ENCODE measurements at regions not wholly inside any gene's neighbourhood (a gene's known extent, or its start where the extent isn't known, plus 50 kb on each side); places are given as distances from the start of the nearest gene placed in this dataset.

GRCh38 chr10:131620314-131620713, 280.5 kb upstream of the PPP2R2D start:
- no peak overlapping the region for H2AFZ ChIP-seq (ENCODE audit: insufficient read depth, low read depth, low read length, poor library complexity, severe bottlenecking)
- Mint-ChIP-seq H3K27me3 (ENCODE audit: low read depth in 3 of 3) (peaks cover 2 to 5% (median 4%) of the 10 kb centered on the region in 3 donors), H3K9me3 (peaks cover 0 to 12% (median 3%) of the 10 kb centered on the region in 7 donors), H3K36me3 (no peaks in the 10 kb centered on the region), H3K4me3 (no peak overlapping the region), H3K27ac (no peak overlapping the region), H3K4me1 (no peaks in the 10 kb centered on the region)
- no peaks in the 10 kb centered on the region for H3K36me3 ChIP-seq (replicated peaks in 1 of 2; ENCODE audit: control insufficient read depth in 1 of 2, insufficient read depth in 2 of 2, low read length in 2 of 2)
- H4K20me1 ChIP-seq (ENCODE audit: insufficient read depth, low read length): no peaks in the 10 kb centered on the region
- WGBS (ENCODE audit: insufficient coverage): 95% methylated on average over 4 of the region's 6 CpGs
- no peak for DNase-seq
- no peak overlapping the region for H3K4me2 ChIP-seq (replicated peaks; ENCODE audit: extremely low read depth, low read length, poor library complexity, severe bottlenecking)
- no peak overlapping the region for H3K4me3 ChIP-seq (replicated peaks in 1 of 3; ENCODE audit: low read depth in 2 of 3, low read length in 3 of 3)
- H3K79me2 ChIP-seq (ENCODE audit: insufficient read depth, low read length): no peaks in the 10 kb centered on the region
- TF ChIP-seq CTCF (IDR thresholded peaks at IDR 0.05): no peak
- no peak overlapping the region for H3K27ac ChIP-seq (ENCODE audit: low read depth in 1 of 2, low read length in 2 of 2)
- no peaks in the 10 kb centered on the region for H3K4me1 ChIP-seq (ENCODE audit: control insufficient read depth in 1 of 2, insufficient read depth in 2 of 2, low read length in 2 of 2)
- H3K27me3 ChIP-seq (ENCODE audit: control insufficient read depth in 2 of 2, insufficient read depth in 2 of 2, low read length in 2 of 2): no peaks in the 10 kb centered on the region
- H3K9ac ChIP-seq (ENCODE audit: insufficient read depth, low read length, poor library complexity, severe bottlenecking): no peak overlapping the region
- intact Hi-C loops (cut with micrococcal nuclease): no loop called here
- peaks cover 0 to 5% of the 10 kb centered on the region in 2 donors for H3K9me3 ChIP-seq (replicated peaks in 1 of 2; ENCODE audit: control insufficient read depth in 1 of 2, insufficient read depth in 1 of 2, low read length in 2 of 2)

GRCh38 chr10:131620904-131621303, 279.9 kb upstream of the PPP2R2D start:
- no peaks in the 10 kb centered on the region for H3K79me2 ChIP-seq (ENCODE audit: insufficient read depth, low read length)
- no peaks in the 10 kb centered on the region for H3K36me3 ChIP-seq (replicated peaks in 1 of 2; ENCODE audit: control insufficient read depth in 1 of 2, insufficient read depth in 2 of 2, low read length in 2 of 2)
- intact Hi-C loops (cut with micrococcal nuclease): no loop called here
- H3K4me2 ChIP-seq (replicated peaks; ENCODE audit: extremely low read depth, low read length, poor library complexity, severe bottlenecking): no peak overlapping the region
- WGBS (ENCODE audit: insufficient coverage): 89% methylated on average over 5 of the region's 7 CpGs
- Mint-ChIP-seq H3K4me1 (no peaks in the 10 kb centered on the region), H3K9me3 (peaks cover 0 to 10% (median 4%) of the 10 kb centered on the region in 7 donors), H3K27me3 (ENCODE audit: low read depth in 3 of 3) (peaks cover 2 to 5% (median 4%) of the 10 kb centered on the region in 3 donors), H3K27ac (no peak overlapping the region), H3K36me3 (no peaks in the 10 kb centered on the region), H3K4me3 (no peak overlapping the region)
- no peaks in the 10 kb centered on the region for H4K20me1 ChIP-seq (ENCODE audit: insufficient read depth, low read length)
- no peak overlapping the region for H2AFZ ChIP-seq (ENCODE audit: insufficient read depth, low read depth, low read length, poor library complexity, severe bottlenecking)
- no peak overlapping the region for H3K9ac ChIP-seq (ENCODE audit: insufficient read depth, low read length, poor library complexity, severe bottlenecking)
- no peak overlapping the region for H3K27ac ChIP-seq (ENCODE audit: low read depth in 1 of 2, low read length in 2 of 2)
- TF ChIP-seq CTCF (IDR thresholded peaks at IDR 0.05): no peak
- DNase-seq: no peak
- H3K4me3 ChIP-seq (replicated peaks in 1 of 3; ENCODE audit: low read depth in 2 of 3, low read length in 3 of 3): no peak overlapping the region
- no peaks in the 10 kb centered on the region for H3K4me1 ChIP-seq (ENCODE audit: control insufficient read depth in 1 of 2, insufficient read depth in 2 of 2, low read length in 2 of 2)
- H3K9me3 ChIP-seq (replicated peaks in 1 of 2; ENCODE audit: control insufficient read depth in 1 of 2, insufficient read depth in 1 of 2, low read length in 2 of 2): peaks cover 0 to 7% of the 10 kb centered on the region in 2 donors
- no peaks in the 10 kb centered on the region for H3K27me3 ChIP-seq (ENCODE audit: control insufficient read depth in 2 of 2, insufficient read depth in 2 of 2, low read length in 2 of 2)

Data from CD14-positive monocyte (primary cell).